GM12878 (cell line): ENCODE measurements at regions not wholly inside any gene's neighbourhood (a gene's known extent, or its start where the extent isn't known, plus 50 kb on each side); places are given as distances from the start of the nearest gene placed in this dataset.

Source experiments
- ATAC-seq: fragments of 200-7000 bp; cut with Tn5 transposase; 3 replicates; pipeline ENCODE4 v1.9.1; 2020; ENCODE audit warnings: mild to moderate bottlenecking, moderate library complexity
- BruUV-seq: library from RNA; stranded (reverse); fragments of 400-500 nt; replicated peaks from 2 replicates; lab custom pipeline; 2021; lab: Mats Ljungman, UMichigan
- CTCF ChIA-PET: fragments of 300-600 bp; sonication (Branson Sonifier 250); formaldehyde crosslinking; extraction: SDS; loops from one replicate; lab custom pipeline; 2021; ENCODE audit warnings: inconsistent platforms; lab: Yijun Ruan, JAX
- POLR2A ChIA-PET: fragments of 350-600 bp; formaldehyde crosslinking; extraction: SDS; loops from one replicate; lab custom pipeline; 2021; ENCODE audit warnings: inconsistent platforms; lab: Charles Lee
- RAD21 ChIA-PET: fragments of 300-600 bp; sonication (Branson Sonifier 250); formaldehyde crosslinking; loops from one replicate; lab custom pipeline; 2023; ENCODE audit warnings: antibody characterized with exemption; ENCODE audit not compliant: unreplicated experiment; lab: Charles Lee
- SMC1A ChIA-PET: fragments of 300-600 bp; sonication (Branson Sonifier 250); formaldehyde crosslinking; loops from one replicate; lab custom pipeline; 2023; ENCODE audit not compliant: unreplicated experiment, uncharacterized antibody; lab: Charles Lee
- DNase-seq: peaks from one replicate; pipeline ENCODE4 v3.0.0-alpha.2; 2011; ENCODE audit warnings: low read depth, low spot score
- FAIRE-seq: peaks from 3 replicates; lab custom pipeline; 2011; peaks lifted over from hg19 to GRCh38; lab: Jason Lieb, UNC
- H2AFZ ChIP-seq: 2 replicates; pipeline ENCODE4 v1.6.0; 2011; ENCODE audit warnings: low read depth, low read length, control low read depth; ENCODE audit not compliant: control insufficient read depth
- H3K27ac ChIP-seq: 2 replicates; pipeline ENCODE4 v1.5.1; 2011; ENCODE audit warnings: control low read depth; ENCODE audit not compliant: control insufficient read depth, insufficient read depth
- H3K27me3 ChIP-seq, 2 experiments: replicated peaks in 1 of 2; 2 replicates each; pipeline versions ENCODE4 v1.6.0 to v1.6.1; 2011; ENCODE audit warnings: low read length in 1 of 2; ENCODE audit not compliant: control insufficient read depth in 2 of 2, insufficient read depth in 2 of 2
- H3K36me3 ChIP-seq, 2 experiments: 2 replicates each; pipeline ENCODE4 v1.5.1; 2011; ENCODE audit warnings: low read length in 1 of 2; ENCODE audit not compliant: control insufficient read depth in 2 of 2, insufficient read depth in 2 of 2
- H3K4me1 ChIP-seq: 2 replicates; pipeline ENCODE4 v1.6.1; 2011; ENCODE audit warnings: mild to moderate bottlenecking, low read length, moderate library complexity, mixed read lengths; ENCODE audit not compliant: control insufficient read depth, insufficient read depth
- H3K4me2 ChIP-seq: 2 replicates; pipeline ENCODE4 v1.6.0; 2011; ENCODE audit warnings: control low read depth; ENCODE audit not compliant: control insufficient read depth, insufficient read depth
- H3K4me3 ChIP-seq: fragments of 200-600 bp; sonication (generic); 2 replicates; pipeline ENCODE4 v1.5.1; 2016
- H3K79me2 ChIP-seq: 2 replicates; pipeline ENCODE4 v1.6.0; 2011; ENCODE audit warnings: low read length; ENCODE audit not compliant: control insufficient read depth, insufficient read depth
- H3K9ac ChIP-seq: 2 replicates; pipeline ENCODE4 v1.8.0; 2011; ENCODE audit warnings: low read length, control low read depth, mixed read lengths; ENCODE audit not compliant: control insufficient read depth, insufficient read depth
- H3K9me3 ChIP-seq: replicated peaks from 3 replicates; pipeline ENCODE4 v1.5.1; 2011; ENCODE audit warnings: mild to moderate bottlenecking, low read length; ENCODE audit not compliant: control insufficient read depth, insufficient read depth
- H4K20me1 ChIP-seq: 2 replicates; pipeline ENCODE4 v1.6.0; 2011; ENCODE audit not compliant: control insufficient read depth, insufficient read depth
- BMI1 ChIP-seq: fragments of 450-650 bp; IDR thresholded peaks from 2 replicates; pipeline ENCODE4 v1.6.1; 2016; ENCODE audit warnings: mild to moderate bottlenecking, moderate library complexity, borderline replicate concordance
- EP300 ChIP-seq, 2 experiments: fragments of 150-350 bp in 1 of 2; IDR thresholded peaks; 2 replicates each; pipeline ENCODE4 v1.6.1; 2011 to 2012; ENCODE audit warnings: low read depth in 2 of 2, low read length in 2 of 2, borderline replicate concordance in 1 of 2, improper control_type of control experiment in 1 of 2, inconsistent platforms in 1 of 2; ENCODE audit not compliant: control insufficient read depth in 1 of 2
- MYC ChIP-seq: IDR thresholded peaks from 2 replicates; pipeline ENCODE4 v1.6.1; 2011; ENCODE audit warnings: mild to moderate bottlenecking, low read length, moderate library complexity, inconsistent platforms; ENCODE audit not compliant: insufficient read depth, insufficient replicate concordance, insufficient read length, severe bottlenecking
- NBN ChIP-seq: fragments of 450-650 bp; IDR thresholded peaks from 2 replicates; pipeline ENCODE4 v1.6.1; 2016
- NFIC ChIP-seq: IDR thresholded peaks from 2 replicates; pipeline ENCODE4 v1.6.1; 2012; ENCODE audit warnings: low read depth, mild to moderate bottlenecking, inconsistent platforms, low read length, moderate library complexity
- NFXL1 ChIP-seq: fragments of 450-650 bp; IDR thresholded peaks from 2 replicates; pipeline ENCODE4 v1.6.1; 2017; ENCODE audit warnings: antibody characterized with exemption, mild to moderate bottlenecking, borderline replicate concordance
- NFYB ChIP-seq: IDR thresholded peaks from 2 replicates; pipeline ENCODE4 v1.6.1; 2011; ENCODE audit warnings: low read depth, mild to moderate bottlenecking, low read length, improper control_type of control experiment, moderate library complexity; ENCODE audit not compliant: insufficient read depth
- NR2C1 ChIP-seq: fragments of 450-650 bp; IDR thresholded peaks from 2 replicates; pipeline ENCODE4 v1.6.1; 2017; ENCODE audit warnings: antibody characterized with exemption, mild to moderate bottlenecking, moderate library complexity
- NR2C2 ChIP-seq: IDR thresholded peaks from 2 replicates; pipeline ENCODE4 v1.6.1; 2011; ENCODE audit warnings: borderline replicate concordance, low read depth; ENCODE audit not compliant: control insufficient read depth, insufficient read length
- RAD51 ChIP-seq: fragments of 450-650 bp; IDR thresholded peaks from 2 replicates; pipeline ENCODE4 v1.6.1; 2016; ENCODE audit warnings: moderate library complexity, mild to moderate bottlenecking, inconsistent platforms
- RB1 ChIP-seq: fragments of 450-650 bp; formaldehyde crosslinking; IDR thresholded peaks from 2 replicates; pipeline ENCODE4 v1.6.1; 2017; ENCODE audit warnings: mild to moderate bottlenecking, borderline replicate concordance
- SMAD1 ChIP-seq: fragments of 450-650 bp; IDR thresholded peaks from 2 replicates; pipeline ENCODE4 v1.6.1; 2018; ENCODE audit warnings: mild to moderate bottlenecking, low read depth; ENCODE audit not compliant: partially characterized antibody
- TCF12 ChIP-seq: IDR thresholded peaks from 2 replicates; pipeline ENCODE4 v1.6.1; 2011; ENCODE audit warnings: low read depth, mild to moderate bottlenecking, low read length
- YY1 ChIP-seq: IDR thresholded peaks from 2 replicates; pipeline ENCODE4 v1.6.1; 2011; ENCODE audit warnings: low read depth, mild to moderate bottlenecking, low read length
- WGBS: methylation state at CpG from one replicate; pipeline ENCODE4 v1.1.6; 2016; ENCODE audit warnings: low lambda C conversion rate; ENCODE audit not compliant: insufficient replicate concordance, insufficient coverage; ENCODE audit errors: missing lambda C conversion rate; 5-methylcytosine and 5-hydroxymethylcytosine counted together
- in situ Hi-C: fragments of 300-500 bp; cut with MboI; formaldehyde crosslinking; loops from 9 replicates; pipeline ENCODE4 v1.14.3; 2018; ENCODE audit warnings: mixed read lengths
- intact Hi-C: fragments of 100-400 bp; cut with micrococcal nuclease; formaldehyde crosslinking; loops from one replicate; pipeline ENCODE4 v1.14.2; 2022; ENCODE audit not compliant: unreplicated experiment
- TF ChIP-seq, protein P1 (sequence below): fragments of 450-650 bp; IDR thresholded peaks from 2 replicates; pipeline ENCODE4 v1.6.1; 2018; ENCODE audit warnings: borderline replicate concordance, mild to moderate bottlenecking; ENCODE audit not compliant: partially characterized antibody
- TF ChIP-seq, protein P2 (sequence below): fragments of 450-650 bp; IDR thresholded peaks from 2 replicates; pipeline ENCODE4 v1.6.1; 2016; ENCODE audit warnings: mild to moderate bottlenecking, moderate library complexity, borderline replicate concordance
- TF ChIP-seq, protein P3 (sequence below): fragments of 450-650 bp; IDR thresholded peaks from 2 replicates; pipeline ENCODE4 v1.6.1; 2017; ENCODE audit warnings: mild to moderate bottlenecking

DNA sequence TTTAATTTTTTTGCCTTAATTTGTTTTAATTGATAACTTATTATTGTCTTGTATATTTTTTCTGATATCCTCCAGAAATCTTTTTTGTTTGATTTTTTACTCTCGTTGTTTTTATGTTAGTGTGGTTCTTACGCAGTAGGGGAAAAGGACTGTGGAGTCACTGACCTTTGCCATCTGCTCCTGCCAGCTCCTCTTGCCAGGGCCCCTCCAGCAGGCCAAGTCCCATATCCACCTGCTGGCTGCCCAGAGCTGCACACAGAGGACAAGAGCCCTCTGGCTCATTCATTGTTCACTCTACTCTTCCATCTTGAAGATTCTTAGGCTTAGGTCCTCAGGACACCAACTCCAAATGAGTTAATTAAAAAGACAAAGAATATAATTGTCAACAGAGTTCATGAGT lies 316.4 kb upstream of the DUSP10 start:
- H2AFZ ChIP-seq, result no peak overlapping the region
- H3K27ac ChIP-seq, result no peak overlapping the region
- FAIRE-seq, result no peak
- no peak overlapping the region for H3K9ac ChIP-seq
- H3K79me2 ChIP-seq, result no peaks in the 10 kb centered on the region
- H3K9me3 ChIP-seq, result no peaks in the 10 kb centered on the region; the same call in 2 of the 3 replicates
- no TSS peak for BruUV-seq
- no peak for ATAC-seq
- H3K36me3 ChIP-seq, result no peaks in the 10 kb centered on the region
- no peak for DNase-seq
- intact Hi-C loops (no loop called here), in situ Hi-C loops (no loop called here)
- ChIA-PET SMC1A (interaction anchor here (1.3 kb wide), 1 partner anchor 417 kb away, joined by 3 read pairs; no protein-coding TSS in a partner anchor), CTCF (interaction anchor here (2.1 kb wide), 1 partner anchor 37 kb away, joined by 4 read pairs; no protein-coding TSS in a partner anchor), RAD21 (no interaction called here), POLR2A (no interaction called here)
- H3K4me1 ChIP-seq, result no peaks in the 10 kb centered on the region
- H3K4me2 ChIP-seq, result no peak overlapping the region
- H4K20me1 ChIP-seq, result no peaks in the 10 kb centered on the region
- H3K27me3 ChIP-seq, result no peaks in the 10 kb centered on the region
- WGBS, result 83% methylated on average over 2 of the region's 2 CpGs
- no peak overlapping the region for H3K4me3 ChIP-seq
- TF ChIP-seq, protein P1, sequence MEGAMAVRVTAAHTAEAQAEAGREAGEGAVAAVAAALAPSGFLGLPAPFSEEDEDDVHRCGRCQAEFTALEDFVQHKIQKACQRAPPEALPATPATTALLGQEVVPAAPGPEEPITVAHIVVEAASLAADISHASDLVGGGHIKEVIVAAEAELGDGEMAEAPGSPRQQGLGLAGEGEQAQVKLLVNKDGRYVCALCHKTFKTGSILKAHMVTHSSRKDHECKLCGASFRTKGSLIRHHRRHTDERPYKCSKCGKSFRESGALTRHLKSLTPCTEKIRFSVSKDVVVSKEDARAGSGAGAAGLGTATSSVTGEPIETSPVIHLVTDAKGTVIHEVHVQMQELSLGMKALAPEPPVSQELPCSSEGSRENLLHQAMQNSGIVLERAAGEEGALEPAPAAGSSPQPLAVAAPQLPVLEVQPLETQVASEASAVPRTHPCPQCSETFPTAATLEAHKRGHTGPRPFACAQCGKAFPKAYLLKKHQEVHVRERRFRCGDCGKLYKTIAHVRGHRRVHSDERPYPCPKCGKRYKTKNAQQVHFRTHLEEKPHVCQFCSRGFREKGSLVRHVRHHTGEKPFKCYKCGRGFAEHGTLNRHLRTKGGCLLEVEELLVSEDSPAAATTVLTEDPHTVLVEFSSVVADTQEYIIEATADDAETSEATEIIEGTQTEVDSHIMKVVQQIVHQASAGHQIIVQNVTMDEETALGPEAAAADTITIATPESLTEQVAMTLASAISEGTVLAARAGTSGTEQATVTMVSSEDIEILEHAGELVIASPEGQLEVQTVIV, result no peak
- TF ChIP-seq EP300 (IDR thresholded peaks at IDR 0.05; ENCODE audit: borderline replicate concordance in 1 of 2, control insufficient read depth in 1 of 2, low read depth in 2 of 2, low read length in 2 of 2) (no peak), MYC (no peak), YY1 (no peak), NR2C2 (no peak), NBN (no peak), NFIC (no peak), SMAD1 (no peak), NFXL1 (no peak), TCF12 (no peak), RAD51 (no peak), BMI1 (no peak), NFYB (no peak), NR2C1 (no peak), RB1 (no peak)
- TF ChIP-seq, protein P2, sequence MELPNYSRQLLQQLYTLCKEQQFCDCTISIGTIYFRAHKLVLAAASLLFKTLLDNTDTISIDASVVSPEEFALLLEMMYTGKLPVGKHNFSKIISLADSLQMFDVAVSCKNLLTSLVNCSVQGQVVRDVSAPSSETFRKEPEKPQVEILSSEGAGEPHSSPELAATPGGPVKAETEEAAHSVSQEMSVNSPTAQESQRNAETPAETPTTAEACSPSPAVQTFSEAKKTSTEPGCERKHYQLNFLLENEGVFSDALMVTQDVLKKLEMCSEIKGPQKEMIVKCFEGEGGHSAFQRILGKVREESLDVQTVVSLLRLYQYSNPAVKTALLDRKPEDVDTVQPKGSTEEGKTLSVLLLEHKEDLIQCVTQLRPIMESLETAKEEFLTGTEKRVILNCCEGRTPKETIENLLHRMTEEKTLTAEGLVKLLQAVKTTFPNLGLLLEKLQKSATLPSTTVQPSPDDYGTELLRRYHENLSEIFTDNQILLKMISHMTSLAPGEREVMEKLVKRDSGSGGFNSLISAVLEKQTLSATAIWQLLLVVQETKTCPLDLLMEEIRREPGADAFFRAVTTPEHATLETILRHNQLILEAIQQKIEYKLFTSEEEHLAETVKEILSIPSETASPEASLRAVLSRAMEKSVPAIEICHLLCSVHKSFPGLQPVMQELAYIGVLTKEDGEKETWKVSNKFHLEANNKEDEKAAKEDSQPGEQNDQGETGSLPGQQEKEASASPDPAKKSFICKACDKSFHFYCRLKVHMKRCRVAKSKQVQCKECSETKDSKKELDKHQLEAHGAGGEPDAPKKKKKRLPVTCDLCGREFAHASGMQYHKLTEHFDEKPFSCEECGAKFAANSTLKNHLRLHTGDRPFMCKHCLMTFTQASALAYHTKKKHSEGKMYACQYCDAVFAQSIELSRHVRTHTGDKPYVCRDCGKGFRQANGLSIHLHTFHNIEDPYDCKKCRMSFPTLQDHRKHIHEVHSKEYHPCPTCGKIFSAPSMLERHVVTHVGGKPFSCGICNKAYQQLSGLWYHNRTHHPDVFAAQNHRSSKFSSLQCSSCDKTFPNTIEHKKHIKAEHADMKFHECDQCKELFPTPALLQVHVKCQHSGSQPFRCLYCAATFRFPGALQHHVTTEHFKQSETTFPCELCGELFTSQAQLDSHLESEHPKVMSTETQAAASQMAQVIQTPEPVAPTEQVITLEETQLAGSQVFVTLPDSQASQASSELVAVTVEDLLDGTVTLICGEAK, result no peak
- TF ChIP-seq, protein P3, sequence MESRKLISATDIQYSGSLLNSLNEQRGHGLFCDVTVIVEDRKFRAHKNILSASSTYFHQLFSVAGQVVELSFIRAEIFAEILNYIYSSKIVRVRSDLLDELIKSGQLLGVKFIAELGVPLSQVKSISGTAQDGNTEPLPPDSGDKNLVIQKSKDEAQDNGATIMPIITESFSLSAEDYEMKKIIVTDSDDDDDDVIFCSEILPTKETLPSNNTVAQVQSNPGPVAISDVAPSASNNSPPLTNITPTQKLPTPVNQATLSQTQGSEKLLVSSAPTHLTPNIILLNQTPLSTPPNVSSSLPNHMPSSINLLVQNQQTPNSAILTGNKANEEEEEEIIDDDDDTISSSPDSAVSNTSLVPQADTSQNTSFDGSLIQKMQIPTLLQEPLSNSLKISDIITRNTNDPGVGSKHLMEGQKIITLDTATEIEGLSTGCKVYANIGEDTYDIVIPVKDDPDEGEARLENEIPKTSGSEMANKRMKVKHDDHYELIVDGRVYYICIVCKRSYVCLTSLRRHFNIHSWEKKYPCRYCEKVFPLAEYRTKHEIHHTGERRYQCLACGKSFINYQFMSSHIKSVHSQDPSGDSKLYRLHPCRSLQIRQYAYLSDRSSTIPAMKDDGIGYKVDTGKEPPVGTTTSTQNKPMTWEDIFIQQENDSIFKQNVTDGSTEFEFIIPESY, result no peak
